Breast epithelium (tissue), 4 donors: ENCODE measurements at regions not wholly inside any gene's neighbourhood (a gene's known extent, or its start where the extent isn't known, plus 50 kb on each side); places are given as distances from the start of the nearest gene placed in this dataset.
"Not testable (repeated sequence)": the region's sequence is repeated elsewhere in the genome, so short reads cannot be mapped to it uniquely, and the experiment has no call there.

Source experiments
- DNase-seq, 2 donors: peaks; one replicate each; pipeline ENCODE4 v3.0.0-alpha.2; 2019; ENCODE audit warnings: low spot score in 2 of 2
- H3K27ac ChIP-seq, 2 donors: fragments of 200-600 bp; sonication (generic) in 1 of 2; one replicate each; pipeline ENCODE4 v1.5.1; 2016 to 2019; ENCODE audit warnings: mild to moderate bottlenecking in 1 of 2
- H3K27me3 ChIP-seq, 2 donors: fragments of 200-600 bp; sonication (generic) in 1 of 2; one replicate each; pipeline versions ENCODE4 v1.5.1 to v1.6.0; 2017 to 2019; ENCODE audit warnings: control low read depth in 1 of 2, mild to moderate bottlenecking in 1 of 2
- H3K36me3 ChIP-seq: fragments of 200-600 bp; one replicate; pipeline ENCODE4 v1.5.1; 2019
- H3K4me1 ChIP-seq, 2 donors: fragments of 200-600 bp; sonication (generic); one replicate each; pipeline ENCODE4 v1.5.1; 2016 to 2019; ENCODE audit warnings: control low read depth in 1 of 2
- H3K4me3 ChIP-seq, 3 donors: fragments of 200-600 bp; sonication (generic); 1 replicate in 2 of 3; 2 replicates in 1 of 3; pipeline ENCODE4 v1.5.1; 2016 to 2019; ENCODE audit warnings: mild to moderate bottlenecking in 3 of 3, moderate library complexity in 2 of 3
- H3K9me3 ChIP-seq, 2 donors: fragments of 200-600 bp; sonication (generic) in 1 of 2; one replicate each; pipeline ENCODE4 v1.5.1; 2016 to 2019; ENCODE audit warnings: control low read depth in 1 of 2
- CTCF ChIP-seq, 3 donors: fragments of 450-650 bp; IDR thresholded peaks; one replicate each; pipeline ENCODE4 v1.5.1; 2016 to 2017; ENCODE audit warnings: antibody characterized with exemption in 3 of 3, mild to moderate bottlenecking in 3 of 3, moderate library complexity in 3 of 3
- POLR2A ChIP-seq: fragments of 450-650 bp; IDR thresholded peaks from one replicate; pipeline ENCODE4 v1.6.1; 2016; ENCODE audit warnings: antibody characterized with exemption, mild to moderate bottlenecking, moderate library complexity
- POLR2AphosphoS5 ChIP-seq, 3 donors: sonication (generic); formaldehyde crosslinking; IDR thresholded peaks; one replicate each; pipeline ENCODE4 v1.6.1; 2017; ENCODE audit warnings: antibody characterized with exemption in 3 of 3
- intact Hi-C: fragments of 100-400 bp; cut with DNase I; formaldehyde crosslinking; loops from one replicate; pipeline ENCODE4 v1.15.1; 2023; ENCODE audit warnings: low total_unique reads

- intact Hi-C loops, result no loop called here
- TF ChIP-seq CTCF (IDR thresholded peaks at IDR 0.05) (no peak), POLR2A (no peak), POLR2AphosphoS5 (IDR thresholded peaks at IDR 0.05) (no peak)
- no peaks in the 10 kb centered on the region for H3K4me1 ChIP-seq
- H3K9me3 ChIP-seq, result no peaks in the 10 kb centered on the region
- no peak overlapping the region for H3K27ac ChIP-seq
- H3K27me3 ChIP-seq, result no peaks in the 10 kb centered on the region
- no peak overlapping the region for H3K4me3 ChIP-seq
- no peak for DNase-seq
- no peaks in the 10 kb centered on the region for H3K36me3 ChIP-seq
Observed at GRCh38 chr2:100707016-100707947, 112.7 kb upstream of the NPAS2 start.

GRCh38 chr2:100708333-100708732, 111.6 kb upstream of the NPAS2 start:
- intact Hi-C loops, result no loop called here
- H3K27ac ChIP-seq, result no peak overlapping the region
- no peak overlapping the region for H3K4me3 ChIP-seq
- H3K4me1 ChIP-seq, result no peaks in the 10 kb centered on the region
- no peaks in the 10 kb centered on the region for H3K27me3 ChIP-seq
- TF ChIP-seq POLR2AphosphoS5 (IDR thresholded peaks at IDR 0.05) (no peak), POLR2A (no peak), CTCF (IDR thresholded peaks at IDR 0.05) (no peak)
- DNase-seq, result no peak
- no peaks in the 10 kb centered on the region for H3K9me3 ChIP-seq
- H3K36me3 ChIP-seq, result no peaks in the 10 kb centered on the region

GRCh38 chr2:100713106-100713505, 106.8 kb upstream of the NPAS2 start:
- Histone ChIP-seq H3K4me1 (no peaks in the 10 kb centered on the region), H3K36me3 (no peaks in the 10 kb centered on the region), H3K27me3 (no peaks in the 10 kb centered on the region), H3K9me3 (no peaks in the 10 kb centered on the region), H3K27ac (no peak overlapping the region), H3K4me3 (no peak overlapping the region)
- intact Hi-C loops, result no loop called here
- DNase-seq, result no peak
- TF ChIP-seq POLR2A (no peak), POLR2AphosphoS5 (IDR thresholded peaks at IDR 0.05) (no peak), CTCF (IDR thresholded peaks at IDR 0.05) (no peak)

GRCh38 chr2:100714396-100715010, 105.4 kb upstream of the NPAS2 start:
- H3K27me3 ChIP-seq, H3K4me1 ChIP-seq, H3K9me3 ChIP-seq, H3K4me3 ChIP-seq, H3K27ac ChIP-seq, intact Hi-C loops, DNase-seq, H3K36me3 ChIP-seq: not testable (repeated sequence)

GRCh38 chr2:100715861-100716260, 104.1 kb upstream of the NPAS2 start:
- H3K9me3 ChIP-seq, H3K4me1 ChIP-seq, DNase-seq, H3K27me3 ChIP-seq, intact Hi-C loops, H3K27ac ChIP-seq, H3K4me3 ChIP-seq, H3K36me3 ChIP-seq: not testable (repeated sequence)

- intact Hi-C loops, result no loop called here
- H3K9me3 ChIP-seq, result peaks cover 0 to 6% of the 10 kb centered on the region in 2 donors
- DNase-seq, result no peak
- H3K27me3 ChIP-seq, result no peaks in the 10 kb centered on the region
- no peaks in the 10 kb centered on the region for H3K4me1 ChIP-seq
- no peak for TF ChIP-seq CTCF (IDR thresholded peaks at IDR 0.05)
- TF ChIP-seq POLR2A, result no peak
- H3K4me3 ChIP-seq, result no peak overlapping the region
- H3K27ac ChIP-seq, result no peak overlapping the region
- no peaks in the 10 kb centered on the region for H3K36me3 ChIP-seq
Observed at GRCh38 chr2:100716581-100716980, 103.4 kb upstream of the NPAS2 start.
